ENCODE measurements at regions not wholly inside any gene's neighbourhood (a gene's known extent, or its start where the extent isn't known, plus 50 kb on each side); places are given as distances from the start of the nearest gene placed in this dataset.
"Not testable (repeated sequence)": the region's sequence is repeated elsewhere in the genome, so short reads cannot be mapped to it uniquely, and the experiment has no call there.

DNA sequence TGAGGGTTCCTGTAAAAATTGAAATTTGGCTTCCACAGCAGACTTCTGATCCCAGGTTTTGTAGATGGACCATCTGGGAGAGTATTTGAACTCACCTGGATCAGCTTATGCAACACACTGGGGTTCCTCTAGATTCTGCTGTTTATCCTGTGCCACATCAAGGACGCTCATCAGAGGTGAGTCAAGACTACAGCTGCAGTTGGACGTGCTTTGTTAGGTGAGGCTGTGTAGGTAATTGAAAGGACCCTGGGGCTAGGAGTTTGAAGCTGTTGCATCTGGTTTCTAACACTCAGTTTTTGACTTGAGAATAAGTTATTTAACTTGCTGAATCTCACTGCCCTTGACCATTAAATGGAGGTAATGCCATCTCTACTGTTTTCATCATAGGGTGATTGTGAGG lies 394.2 kb downstream of the EDEM1 start:
- ATAC-seq, result no peak
- DNase-seq (ENCODE audit: low spot score), result no peak

- no peak for DNase-seq (ENCODE audit: low spot score)
- no peak for ATAC-seq
Measured at GRCh38 chr3:5583920-5584319, 396.4 kb downstream of the EDEM1 start.

GRCh38 chr3:5585085-5585484 lies 397.6 kb downstream of the EDEM1 start:
- DNase-seq (ENCODE audit: low spot score) (no peak), ATAC-seq (no peak)

DNA sequence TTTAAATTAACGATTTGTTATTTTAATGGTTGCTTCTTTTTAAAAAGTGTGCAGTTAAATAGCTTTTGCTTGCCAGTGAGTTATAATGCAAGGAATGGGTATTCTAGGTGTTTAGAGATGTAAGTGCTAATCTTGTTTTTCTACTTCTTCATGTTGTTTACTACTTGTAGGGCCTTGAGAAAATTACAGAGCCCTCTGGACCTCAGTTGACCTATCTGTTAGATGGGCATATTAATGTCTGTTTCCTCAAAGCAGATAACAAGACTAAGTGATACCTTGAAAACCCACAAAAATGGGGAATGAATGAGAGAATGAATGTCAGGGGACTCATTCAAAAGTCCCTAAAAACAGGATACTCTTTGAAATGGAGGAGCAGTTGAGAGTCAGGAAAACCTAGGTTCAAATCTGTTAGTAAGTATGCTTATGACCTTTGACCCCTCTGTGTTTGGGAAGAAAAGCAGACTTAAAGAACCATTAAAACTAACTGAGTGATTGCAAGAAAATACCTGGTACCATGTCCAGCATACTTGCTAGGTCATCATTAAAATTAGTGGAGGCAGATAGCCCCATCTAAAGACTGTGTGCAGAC lies 419.5 kb downstream of the EDEM1 start:
- ATAC-seq (no peak), DNase-seq (ENCODE audit: low spot score) (no peak)

DNA sequence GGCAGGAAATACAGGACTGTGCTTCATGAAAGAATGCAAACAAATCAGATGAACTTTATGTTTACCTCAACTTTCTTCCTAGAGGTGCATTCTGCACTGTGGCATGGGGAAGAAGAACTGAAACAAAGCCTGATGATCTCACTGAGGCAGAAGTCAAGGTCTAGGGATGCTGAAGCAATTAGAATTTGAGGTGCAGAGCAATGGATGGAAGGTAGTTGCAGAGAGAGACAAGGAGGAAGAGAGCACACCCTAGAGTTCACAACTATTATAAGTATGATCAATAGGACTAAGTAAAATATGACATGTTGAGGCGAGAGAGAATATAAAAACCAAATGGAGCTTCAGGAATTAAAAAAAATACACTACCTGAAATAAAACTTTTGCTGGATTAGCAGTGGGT lies 420.1 kb downstream of the EDEM1 start:
- no peak for ATAC-seq
- no peak for DNase-seq (ENCODE audit: low spot score)

- DNase-seq (ENCODE audit: low spot score); ATAC-seq: not testable (repeated sequence)
Measured at GRCh38 chr3:5608971-5609370, 421.5 kb downstream of the EDEM1 start.

- ATAC-seq (no peak), DNase-seq (ENCODE audit: low spot score) (no peak)
Measured at GRCh38 chr3:5613599-5613998, 426.1 kb downstream of the EDEM1 start.

DNA sequence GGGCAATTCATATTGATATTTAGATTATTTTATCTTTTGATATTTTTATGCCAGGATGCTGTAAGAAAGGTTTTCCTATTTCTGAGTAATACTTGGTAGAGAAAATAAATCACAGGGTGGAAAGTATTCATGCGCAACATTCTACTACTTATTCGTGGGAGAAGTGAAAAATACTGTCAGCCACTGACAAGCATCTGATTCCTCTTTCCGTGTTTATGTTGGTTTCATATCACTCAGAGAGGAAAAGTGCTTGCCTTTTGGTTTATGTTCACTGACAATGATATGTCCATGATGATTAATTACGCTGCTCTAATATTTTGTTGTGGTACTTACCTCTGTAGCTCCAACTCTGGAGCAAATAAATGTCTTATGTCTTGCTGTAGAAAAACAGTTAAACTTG lies 429.4 kb downstream of the EDEM1 start:
- no peak for ATAC-seq
- no peak for DNase-seq (ENCODE audit: low spot score)

GRCh38 chr3:5618170-5618569 lies 430.7 kb downstream of the EDEM1 start:
- DNase-seq (ENCODE audit: low spot score), result no peak
- ATAC-seq, result no peak

GRCh38 chr3:5630406-5630805 lies 442.9 kb downstream of the EDEM1 start:
- no peak for DNase-seq (ENCODE audit: low spot score)
- no peak for ATAC-seq

DNA sequence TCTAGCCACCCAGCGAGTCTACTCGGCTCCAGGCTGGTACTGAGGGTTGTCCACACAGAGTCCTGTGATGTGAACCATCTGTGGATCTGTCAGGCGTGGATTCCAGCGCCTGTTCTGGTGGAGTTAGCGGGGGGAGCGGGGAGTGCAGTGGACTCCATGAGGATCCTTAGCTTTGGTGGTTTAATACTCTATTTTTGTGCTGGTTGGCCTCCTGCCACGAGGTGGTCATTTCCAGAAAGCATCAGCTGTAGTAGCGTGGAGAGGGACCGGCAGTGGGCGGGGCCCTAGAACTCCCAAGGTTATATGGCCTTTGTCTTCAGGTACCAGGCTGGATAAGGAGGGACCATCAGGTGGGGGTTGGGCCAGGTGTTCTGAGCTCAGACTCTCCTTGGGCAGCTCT lies 446.5 kb downstream of the EDEM1 start:
- DNase-seq (ENCODE audit: low spot score) (no peak), ATAC-seq (no peak)

- ATAC-seq (no peak), DNase-seq (ENCODE audit: low spot score) (no peak)
Measured at GRCh38 chr3:5634411-5634810, 446.9 kb downstream of the EDEM1 start.

DNA sequence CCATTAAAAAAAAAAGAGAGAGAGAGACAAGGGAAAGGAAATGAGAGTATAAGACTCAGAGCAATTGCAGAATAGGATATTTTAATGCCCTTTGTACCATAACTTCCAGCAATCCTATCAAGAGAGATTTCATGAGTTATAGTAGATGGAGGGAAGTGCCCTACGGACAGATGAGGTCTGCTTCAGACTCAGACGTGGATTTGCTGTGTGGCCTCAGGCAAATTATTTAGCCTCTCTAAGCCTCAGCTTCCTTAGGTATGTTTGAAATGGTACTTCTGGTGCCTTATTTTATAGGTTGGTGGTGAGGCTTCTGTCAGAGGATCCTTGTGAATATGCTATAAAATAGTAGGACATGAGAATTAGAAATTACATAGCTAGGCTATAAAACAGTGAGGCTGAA lies 448.2 kb downstream of the EDEM1 start:
- DNase-seq (ENCODE audit: low spot score), result no peak

GRCh38 chr3:5638550-5638949 lies 451.0 kb downstream of the EDEM1 start:
- DNase-seq (ENCODE audit: low spot score) (no peak), ATAC-seq (no peak)

More for the DNA sequence above, 448.2 kb downstream of the EDEM1 start:
- ATAC-seq, result no peak

DNA sequence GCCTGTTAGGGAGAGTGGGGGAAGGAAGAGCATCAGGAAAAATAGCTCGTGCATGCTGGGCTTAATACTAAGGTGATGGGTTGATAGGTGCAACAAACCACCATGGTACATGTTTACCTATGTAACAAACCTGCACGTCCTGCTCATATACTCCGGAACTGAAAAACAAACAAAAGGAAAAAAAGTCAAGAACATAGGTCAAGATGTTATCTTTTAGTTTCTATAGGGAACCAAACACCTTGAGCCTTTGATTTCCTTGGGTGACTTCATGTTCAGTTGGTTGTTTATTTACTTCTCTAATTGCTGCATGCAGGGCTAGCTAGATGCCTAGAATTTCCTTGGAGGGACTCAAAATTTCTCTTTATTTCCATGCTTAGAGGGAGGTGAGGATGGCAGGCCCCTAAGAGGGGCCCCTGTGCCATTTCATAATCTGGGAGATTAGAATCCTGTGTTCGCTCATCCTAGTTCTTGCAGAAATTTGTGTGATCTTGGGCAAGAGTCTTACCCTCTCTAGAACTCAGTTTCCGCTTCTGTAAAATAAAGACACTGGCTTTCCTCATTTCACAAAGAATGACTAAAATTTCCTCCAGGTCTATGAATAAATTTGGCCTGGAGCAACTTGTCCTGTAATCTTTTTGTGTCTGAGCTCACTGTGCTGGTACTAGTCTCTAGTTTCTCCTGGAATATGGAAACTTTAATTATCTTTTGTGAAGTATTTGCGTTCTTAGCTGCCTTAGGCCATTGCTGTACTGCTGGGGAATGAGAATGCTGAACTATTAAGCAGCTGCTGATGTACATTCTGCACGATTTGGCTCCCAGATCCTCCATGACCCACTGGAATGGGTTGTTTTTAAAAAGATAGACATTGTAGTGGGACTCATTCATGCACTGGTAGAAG lies 457.5 kb downstream of the EDEM1 start:
- DNase-seq (ENCODE audit: low spot score) (no peak), ATAC-seq (no peak)

GRCh38 chr3:5645692-5646410 lies 458.3 kb downstream of the EDEM1 start:
- DNase-seq (ENCODE audit: low spot score) (no peak), ATAC-seq (no peak)

DNA sequence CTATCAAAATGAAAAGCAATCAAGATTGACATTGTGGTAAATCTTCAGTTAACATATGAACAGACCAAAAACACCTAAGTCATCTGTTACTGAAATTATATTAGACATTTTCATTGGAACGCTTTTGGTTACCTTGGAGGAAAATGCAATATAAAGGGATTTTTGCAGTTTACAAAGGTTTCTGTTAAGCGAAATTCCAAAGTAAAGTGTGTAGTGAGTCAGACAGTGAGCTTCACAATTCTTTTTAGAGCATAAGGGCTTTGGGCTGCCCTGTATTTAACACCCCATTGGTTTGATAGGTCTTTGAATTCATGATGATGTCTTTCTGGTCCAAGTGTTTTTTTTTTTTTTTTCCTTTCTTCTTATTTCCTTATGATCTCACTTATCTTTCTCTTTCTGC lies 462.8 kb downstream of the EDEM1 start:
- ATAC-seq, result no peak

GRCh38 chr3:5651351-5651750 lies 463.8 kb downstream of the EDEM1 start:
- DNase-seq (ENCODE audit: low spot score) (no peak), ATAC-seq (no peak)

More for the DNA sequence above, 462.8 kb downstream of the EDEM1 start:
- no peak for DNase-seq (ENCODE audit: low spot score)

- ATAC-seq (no peak), DNase-seq (ENCODE audit: low spot score) (no peak)
Measured at GRCh38 chr3:5653426-5654143, 466.1 kb downstream of the EDEM1 start.

DNA sequence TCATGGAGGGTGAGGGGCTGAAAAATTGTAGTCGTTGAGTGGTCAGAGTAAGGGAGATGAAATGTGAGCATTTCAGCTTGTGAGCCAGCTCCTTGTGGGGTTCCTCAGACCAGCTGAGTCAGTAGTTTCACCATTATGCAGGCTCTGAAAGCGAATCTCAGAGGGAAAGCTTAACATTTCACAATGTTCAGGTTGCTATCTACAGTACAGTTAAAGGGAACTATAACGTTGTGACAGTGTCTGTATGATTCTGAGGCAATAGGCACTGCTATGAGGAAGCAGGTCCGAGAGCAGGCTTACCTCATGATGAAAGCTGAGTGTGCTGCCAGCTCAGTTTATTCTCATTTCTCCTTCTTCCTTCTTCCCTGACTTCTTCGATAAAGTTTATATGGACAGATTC lies 469.6 kb downstream of the EDEM1 start:
- DNase-seq (ENCODE audit: low spot score), result no peak

DNA sequence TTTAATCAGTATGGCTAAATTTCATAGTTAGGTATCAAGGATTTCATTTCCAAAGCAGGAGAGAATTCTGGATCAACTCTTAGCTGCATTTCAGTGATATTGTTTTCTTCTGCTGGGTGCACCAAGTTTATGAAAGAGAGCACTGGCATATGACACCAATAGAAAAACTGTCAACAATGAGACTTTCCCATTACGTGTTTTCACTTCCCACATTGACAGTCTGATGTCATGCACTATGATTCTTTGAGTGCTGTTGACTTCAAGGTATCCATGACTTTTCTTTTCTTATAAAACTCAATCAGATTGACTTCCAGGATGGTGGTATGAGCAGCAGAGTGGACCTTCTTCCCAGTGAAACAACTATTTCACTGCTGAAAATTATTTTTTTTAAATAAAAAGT lies 476.1 kb downstream of the EDEM1 start:
- no peak for ATAC-seq

More for the DNA sequence above, 469.6 kb downstream of the EDEM1 start:
- ATAC-seq, result no peak

More for the DNA sequence above, 476.1 kb downstream of the EDEM1 start:
- no peak for DNase-seq (ENCODE audit: low spot score)
